Liver (tissue), 3 donors: ENCODE measurements at regions not wholly inside any gene's neighbourhood (a gene's known extent, or its start where the extent isn't known, plus 50 kb on each side); places are given as distances from the start of the nearest gene placed in this dataset.

ENCODE experiments used
- CTCF ChIP-seq: fragments of 150-350 bp; IDR thresholded peaks from 2 replicates; pipeline ENCODE4 v1.5.1; 2017; ENCODE audit warnings: improper control_type of control experiment, low read depth, low read length; ENCODE audit not compliant: missing input control
- RAD21 ChIP-seq, 2 donors: IDR thresholded peaks; 2 replicates each; pipeline ENCODE4 v1.6.1; 2016; ENCODE audit warnings: antibody characterized with exemption in 2 of 2, mild to moderate bottlenecking in 2 of 2
- YY1 ChIP-seq: IDR thresholded peaks from 2 replicates; pipeline ENCODE4 v1.6.1; 2016; ENCODE audit warnings: antibody characterized with exemption, mild to moderate bottlenecking
- donor health status: healthy.
- donor health status: healthy.

GRCh38 chr2:58354230-58354629 lies 113.1 kb upstream of the FANCL start:
- TF ChIP-seq CTCF (no peak), YY1 (no peak), RAD21 (IDR thresholded peaks at IDR 0.05) (no peak)
